K562 (cell line): ENCODE measurements at regions not wholly inside any gene's neighbourhood (a gene's known extent, or its start where the extent isn't known, plus 50 kb on each side); places are given as distances from the start of the nearest gene placed in this dataset.

ENCODE experiments used
- ATAC-seq: fragments of 200-7000 bp; cut with Tn5 transposase; 3 replicates; pipeline ENCODE4 v1.9.1; 2020; ENCODE audit warnings: moderate library complexity
- BruUV-seq: library from RNA; stranded (reverse); fragments of 400-500 nt; replicated peaks from 2 replicates; lab custom pipeline; 2021; lab: Mats Ljungman, UMichigan
- CTCF ChIA-PET: fragments of 300-600 bp; formaldehyde crosslinking; extraction: SDS; loops from one replicate; lab custom pipeline; 2021; ENCODE audit warnings: low intra/inter-chr PET ratio; lab: Yijun Ruan, JAX
- POLR2A ChIA-PET: fragments of 300-600, 350-650 bp; sonication (Branson Sonifier 250); formaldehyde crosslinking; extraction: SDS; loops from one replicate; lab custom pipeline; 2021; ENCODE audit warnings: antibody characterized with exemption, inconsistent platforms; lab: Yijun Ruan, JAX
- DNase-seq, 4 experiments: peaks; one replicate each; pipeline versions ENCODE4 v3.0.0 to v3.0.0-alpha.2; 2011 to 2018; ENCODE audit warnings: low spot score in 3 of 4, mixed read lengths in 3 of 4; ENCODE audit errors: extremely low read depth in 1 of 4
- FAIRE-seq: peaks from 2 replicates; lab custom pipeline; 2011; peaks lifted over from hg19 to GRCh38; lab: Jason Lieb, UNC
- H2AFZ ChIP-seq: 2 replicates; pipeline ENCODE4 v1.6.0; 2011; ENCODE audit warnings: low read depth, low read length, control low read depth, inconsistent platforms
- H3K27ac ChIP-seq: fragments of 200-600 bp; 3 replicates; pipeline ENCODE4 v1.8.0; 2011; ENCODE audit warnings: low read depth, mild to moderate bottlenecking, control low read depth, inconsistent platforms, low read length, moderate library complexity, mixed read lengths; ENCODE audit errors: extremely low read depth
- H3K27me3 ChIP-seq, 2 experiments: fragments of 300-600 bp in 1 of 2; 2 replicates in 1 of 2; 3 replicates in 1 of 2; pipeline versions ENCODE4 v1.6.0 to v1.8.0; 2011; ENCODE audit warnings: inconsistent platforms in 2 of 2, low read length in 2 of 2, mild to moderate bottlenecking in 1 of 2, mixed read lengths in 1 of 2, moderate library complexity in 1 of 2; ENCODE audit not compliant: control insufficient read depth in 2 of 2, insufficient read depth in 2 of 2
- H3K36me3 ChIP-seq: fragments of 300-600 bp; 3 replicates; pipeline ENCODE4 v1.8.0; 2011; ENCODE audit warnings: mild to moderate bottlenecking, low read length, inconsistent platforms; ENCODE audit not compliant: control insufficient read depth, insufficient read depth
- H3K4me1 ChIP-seq, 2 experiments: fragments of 200-600 bp in 1 of 2; replicated peaks in 1 of 2; 2 replicates in 1 of 2; 3 replicates in 1 of 2; pipeline versions ENCODE4 v1.5.1 to v1.8.0; 2011; ENCODE audit warnings: inconsistent platforms in 2 of 2, low read length in 2 of 2, mild to moderate bottlenecking in 1 of 2, mixed read lengths in 1 of 2, moderate library complexity in 1 of 2; ENCODE audit not compliant: control insufficient read depth in 2 of 2, insufficient read depth in 2 of 2
- H3K4me2 ChIP-seq: 2 replicates; pipeline ENCODE4 v1.6.1; 2011; ENCODE audit warnings: low read length, control low read depth, inconsistent platforms, mixed read lengths; ENCODE audit not compliant: insufficient read depth
- H3K4me3 ChIP-seq: fragments of 200-600 bp; sonication (generic), shearing (Covaris generic); 2 replicates; pipeline ENCODE4 v1.5.1; 2016; ENCODE audit warnings: control low read depth, inconsistent platforms
- H3K79me2 ChIP-seq: fragments of 200-600 bp; 3 replicates; pipeline ENCODE4 v1.8.0; 2011; ENCODE audit warnings: low read length, inconsistent platforms; ENCODE audit not compliant: control insufficient read depth, insufficient read depth
- H3K9ac ChIP-seq, 2 experiments: 2 replicates each; pipeline versions ENCODE4 v1.6.0 to v1.6.1; 2011; ENCODE audit warnings: low read depth in 2 of 2, low read length in 2 of 2, control low read depth in 1 of 2, inconsistent platforms in 1 of 2, mild to moderate bottlenecking in 1 of 2, mixed read lengths in 1 of 2; ENCODE audit not compliant: insufficient read depth in 1 of 2
- H3K9me1 ChIP-seq: one replicate; pipeline ENCODE4 v1.6.0; 2011; ENCODE audit warnings: inconsistent platforms, mild to moderate bottlenecking, low read length, moderate library complexity; ENCODE audit not compliant: control insufficient read depth, insufficient read depth
- H3K9me3 ChIP-seq: replicated peaks from 2 replicates; pipeline ENCODE4 v1.5.1; 2011; ENCODE audit warnings: low read depth, low read length, inconsistent platforms; ENCODE audit not compliant: control insufficient read depth, insufficient read depth
- H4K20me1 ChIP-seq: replicated peaks from 2 replicates; pipeline ENCODE4 v1.6.1; 2011; ENCODE audit warnings: low read length, inconsistent platforms, mixed read lengths; ENCODE audit not compliant: control insufficient read depth, insufficient read depth
- EGR1 ChIP-seq: fragments of 450-650 bp; conservative IDR thresholded peaks from 2 replicates; pipeline ENCODE4 v1.6.1; 2017; ENCODE audit warnings: mild to moderate bottlenecking
- LEF1 ChIP-seq: fragments of 450-650 bp; IDR thresholded peaks from 2 replicates; pipeline ENCODE4 v1.6.1; 2016; ENCODE audit warnings: mild to moderate bottlenecking
- NFRKB ChIP-seq: fragments of 450-650 bp; IDR thresholded peaks from 2 replicates; pipeline ENCODE4 v1.6.1; 2016; ENCODE audit warnings: low read depth
- SAFB ChIP-seq: fragments of 200-400 bp; formaldehyde crosslinking; IDR thresholded peaks from 2 replicates; pipeline ENCODE4 v1.6.1; 2017; ENCODE audit warnings: low read depth, low read length, borderline replicate concordance
- SREBF1 ChIP-seq: fragments of 150-350 bp; IDR thresholded peaks from 2 replicates; pipeline ENCODE4 v1.6.1; 2014; ENCODE audit warnings: antibody characterized with exemption, low read depth, low read length, borderline replicate concordance
- SRSF9 ChIP-seq: fragments of 200-400 bp; formaldehyde crosslinking; IDR thresholded peaks from 2 replicates; pipeline ENCODE4 v1.6.1; 2017; ENCODE audit warnings: low read depth, low read length, borderline replicate concordance
- STAG1 ChIP-seq: sonication (generic); formaldehyde crosslinking; IDR thresholded peaks from 2 replicates; pipeline ENCODE4 v1.5.0; 2020; ENCODE audit warnings: missing genetic modification reagents, borderline replicate concordance
- SUPT5H ChIP-seq: fragments of 450-650 bp; IDR thresholded peaks from 2 replicates; pipeline ENCODE4 v1.6.1; 2016
- TSC22D4 ChIP-seq: fragments of 450-650 bp; IDR thresholded peaks from 2 replicates; pipeline ENCODE4 v1.6.1; 2016; ENCODE audit warnings: missing genetic modification characterization, missing biosample characterization, control low read depth
- ZFP30 ChIP-seq: fragments of 250-450 bp; sonication (Bioruptor Pico); IDR thresholded peaks from 2 replicates; pipeline ENCODE4 v1.8.0; 2022; ENCODE audit warnings: moderate library complexity, mild to moderate bottlenecking, inconsistent platforms, borderline replicate concordance
- ZFP36 ChIP-seq: fragments of 150-350 bp; IDR thresholded peaks from 2 replicates; pipeline ENCODE4 v1.6.1; 2018; ENCODE audit warnings: low read length, low read depth; ENCODE audit not compliant: partially characterized antibody
- ZNF77 ChIP-seq: fragments of 250-450 bp; sonication (Bioruptor Pico); IDR thresholded peaks from 2 replicates; pipeline ENCODE4 v1.5.0; 2020
- WGBS: fragments of 100-300 bp; shearing (Covaris generic); methylation state at CpG from one replicate; pipeline ENCODE4 v1.1.6; 2016; ENCODE audit warnings: low coverage, mixed read lengths; ENCODE audit not compliant: insufficient coverage; ENCODE audit errors: missing lambda C conversion rate; 5-methylcytosine and 5-hydroxymethylcytosine counted together
- in situ Hi-C: fragments of 300-500 bp; cut with MboI; formaldehyde crosslinking; loops from 4 replicates; pipeline ENCODE4 v1.15.0; 2018; ENCODE audit warnings: inconsistent platforms, mixed read lengths
- intact Hi-C: fragments of 100-400 bp; cut with micrococcal nuclease; formaldehyde crosslinking; loops from 2 replicates; pipeline ENCODE4 v1.14.2; 2022
- TF ChIP-seq, protein P1 (sequence below): fragments of 450-650 bp; IDR thresholded peaks from 2 replicates; pipeline ENCODE4 v1.6.1; 2016; ENCODE audit warnings: mild to moderate bottlenecking
- TF ChIP-seq, protein P2 (sequence below): sonication (generic); formaldehyde crosslinking; IDR thresholded peaks from 2 replicates; pipeline ENCODE4 v1.8.0; 2023; ENCODE audit warnings: mild to moderate bottlenecking, missing genetic modification reagents
- TF ChIP-seq, protein P3 (sequence below), 2 experiments: fragments of 150-350 bp in 1 of 2; IDR thresholded peaks; 2 replicates each; pipeline ENCODE4 v1.6.1; 2012 to 2016; ENCODE audit warnings: low read depth in 2 of 2, low read length in 2 of 2, mild to moderate bottlenecking in 1 of 2, moderate library complexity in 1 of 2

DNA sequence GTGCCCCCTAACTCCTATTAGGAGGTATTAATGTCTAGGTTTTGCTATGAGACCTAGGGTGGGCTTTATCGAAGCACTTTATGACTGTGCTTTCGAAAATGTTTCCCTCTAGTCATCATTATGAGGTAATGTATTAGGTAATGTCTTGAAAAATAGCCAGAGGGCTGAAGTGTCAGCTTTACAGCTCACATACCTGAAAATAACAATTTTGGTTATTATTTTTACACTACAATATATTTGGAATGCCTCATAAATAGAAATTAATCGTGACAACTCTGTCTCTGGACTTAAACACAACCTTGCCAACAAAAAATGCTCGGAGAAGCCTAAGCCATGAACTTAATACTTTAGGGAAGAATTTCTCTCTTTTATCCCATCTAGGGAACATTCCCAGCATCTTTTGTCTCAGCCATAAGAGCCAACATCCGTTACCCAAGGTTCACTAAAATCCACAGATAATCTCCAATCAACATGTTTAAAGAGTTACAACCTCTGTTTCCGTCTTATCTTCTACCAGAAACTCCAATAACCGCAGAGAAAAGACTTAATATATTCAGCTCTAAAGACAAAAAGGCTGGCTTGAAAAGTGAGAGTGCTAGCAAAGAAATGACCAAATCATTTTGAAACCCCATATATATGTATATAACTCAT lies 130.9 kb upstream of the RND3 start:
- no peak for FAIRE-seq
- no peak overlapping the region for H3K4me2 ChIP-seq
- no peaks in the 10 kb centered on the region for H3K27me3 ChIP-seq
- ChIA-PET CTCF (no interaction called here), POLR2A (no interaction called here)
- H3K4me1 ChIP-seq = no peaks in the 10 kb centered on the region
- no peaks in the 10 kb centered on the region for H3K9me3 ChIP-seq
- intact Hi-C loops = no loop called here
- no peaks in the 10 kb centered on the region for H3K79me2 ChIP-seq
- no peak for DNase-seq
- BruUV-seq = no TSS peak
- no peaks in the 10 kb centered on the region for H3K9me1 ChIP-seq
- no peak overlapping the region for H3K27ac ChIP-seq
- H4K20me1 ChIP-seq = no peaks in the 10 kb centered on the region
- no peak overlapping the region for H3K9ac ChIP-seq
- 3% methylated on average over 7 of the region's 7 CpGs for WGBS
- in situ Hi-C loops = no loop called here
- no peaks in the 10 kb centered on the region for H3K36me3 ChIP-seq
- H3K4me3 ChIP-seq = no peak overlapping the region
- ATAC-seq = no peak
- no peak overlapping the region for H2AFZ ChIP-seq
- TF ChIP-seq SRSF9 (no peak), ZFP30 (CRISPR knock-in tag) (no peak), SREBF1 (no peak), EGR1 (no peak), LEF1 (no peak), TSC22D4 (no peak), ZFP36 (no peak), NFRKB (no peak), ZNF77 (CRISPR knock-in tag) (no peak), SUPT5H (no peak), SAFB (no peak), STAG1 (CRISPR knock-in tag) (no peak)
- TF ChIP-seq, protein P1, sequence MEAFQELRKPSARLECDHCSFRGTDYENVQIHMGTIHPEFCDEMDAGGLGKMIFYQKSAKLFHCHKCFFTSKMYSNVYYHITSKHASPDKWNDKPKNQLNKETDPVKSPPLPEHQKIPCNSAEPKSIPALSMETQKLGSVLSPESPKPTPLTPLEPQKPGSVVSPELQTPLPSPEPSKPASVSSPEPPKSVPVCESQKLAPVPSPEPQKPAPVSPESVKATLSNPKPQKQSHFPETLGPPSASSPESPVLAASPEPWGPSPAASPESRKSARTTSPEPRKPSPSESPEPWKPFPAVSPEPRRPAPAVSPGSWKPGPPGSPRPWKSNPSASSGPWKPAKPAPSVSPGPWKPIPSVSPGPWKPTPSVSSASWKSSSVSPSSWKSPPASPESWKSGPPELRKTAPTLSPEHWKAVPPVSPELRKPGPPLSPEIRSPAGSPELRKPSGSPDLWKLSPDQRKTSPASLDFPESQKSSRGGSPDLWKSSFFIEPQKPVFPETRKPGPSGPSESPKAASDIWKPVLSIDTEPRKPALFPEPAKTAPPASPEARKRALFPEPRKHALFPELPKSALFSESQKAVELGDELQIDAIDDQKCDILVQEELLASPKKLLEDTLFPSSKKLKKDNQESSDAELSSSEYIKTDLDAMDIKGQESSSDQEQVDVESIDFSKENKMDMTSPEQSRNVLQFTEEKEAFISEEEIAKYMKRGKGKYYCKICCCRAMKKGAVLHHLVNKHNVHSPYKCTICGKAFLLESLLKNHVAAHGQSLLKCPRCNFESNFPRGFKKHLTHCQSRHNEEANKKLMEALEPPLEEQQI = no peak
- TF ChIP-seq, protein P2, sequence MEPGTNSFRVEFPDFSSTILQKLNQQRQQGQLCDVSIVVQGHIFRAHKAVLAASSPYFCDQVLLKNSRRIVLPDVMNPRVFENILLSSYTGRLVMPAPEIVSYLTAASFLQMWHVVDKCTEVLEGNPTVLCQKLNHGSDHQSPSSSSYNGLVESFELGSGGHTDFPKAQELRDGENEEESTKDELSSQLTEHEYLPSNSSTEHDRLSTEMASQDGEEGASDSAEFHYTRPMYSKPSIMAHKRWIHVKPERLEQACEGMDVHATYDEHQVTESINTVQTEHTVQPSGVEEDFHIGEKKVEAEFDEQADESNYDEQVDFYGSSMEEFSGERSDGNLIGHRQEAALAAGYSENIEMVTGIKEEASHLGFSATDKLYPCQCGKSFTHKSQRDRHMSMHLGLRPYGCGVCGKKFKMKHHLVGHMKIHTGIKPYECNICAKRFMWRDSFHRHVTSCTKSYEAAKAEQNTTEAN = no peak
- TF ChIP-seq, protein P3, sequence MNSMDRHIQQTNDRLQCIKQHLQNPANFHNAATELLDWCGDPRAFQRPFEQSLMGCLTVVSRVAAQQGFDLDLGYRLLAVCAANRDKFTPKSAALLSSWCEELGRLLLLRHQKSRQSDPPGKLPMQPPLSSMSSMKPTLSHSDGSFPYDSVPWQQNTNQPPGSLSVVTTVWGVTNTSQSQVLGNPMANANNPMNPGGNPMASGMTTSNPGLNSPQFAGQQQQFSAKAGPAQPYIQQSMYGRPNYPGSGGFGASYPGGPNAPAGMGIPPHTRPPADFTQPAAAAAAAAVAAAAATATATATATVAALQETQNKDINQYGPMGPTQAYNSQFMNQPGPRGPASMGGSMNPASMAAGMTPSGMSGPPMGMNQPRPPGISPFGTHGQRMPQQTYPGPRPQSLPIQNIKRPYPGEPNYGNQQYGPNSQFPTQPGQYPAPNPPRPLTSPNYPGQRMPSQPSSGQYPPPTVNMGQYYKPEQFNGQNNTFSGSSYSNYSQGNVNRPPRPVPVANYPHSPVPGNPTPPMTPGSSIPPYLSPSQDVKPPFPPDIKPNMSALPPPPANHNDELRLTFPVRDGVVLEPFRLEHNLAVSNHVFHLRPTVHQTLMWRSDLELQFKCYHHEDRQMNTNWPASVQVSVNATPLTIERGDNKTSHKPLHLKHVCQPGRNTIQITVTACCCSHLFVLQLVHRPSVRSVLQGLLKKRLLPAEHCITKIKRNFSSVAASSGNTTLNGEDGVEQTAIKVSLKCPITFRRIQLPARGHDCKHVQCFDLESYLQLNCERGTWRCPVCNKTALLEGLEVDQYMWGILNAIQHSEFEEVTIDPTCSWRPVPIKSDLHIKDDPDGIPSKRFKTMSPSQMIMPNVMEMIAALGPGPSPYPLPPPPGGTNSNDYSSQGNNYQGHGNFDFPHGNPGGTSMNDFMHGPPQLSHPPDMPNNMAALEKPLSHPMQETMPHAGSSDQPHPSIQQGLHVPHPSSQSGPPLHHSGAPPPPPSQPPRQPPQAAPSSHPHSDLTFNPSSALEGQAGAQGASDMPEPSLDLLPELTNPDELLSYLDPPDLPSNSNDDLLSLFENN (IDR thresholded peaks at IDR 0.05; ENCODE audit: low read depth in 2 of 2, low read length in 2 of 2) = no peak
